HEK293 (cell line): ENCODE measurements at regions not wholly inside any gene's neighbourhood (a gene's known extent, or its start where the extent isn't known, plus 50 kb on each side); places are given as distances from the start of the nearest gene placed in this dataset.

Source experiments
- CTCF ChIA-PET: fragments of 350-600 bp; formaldehyde crosslinking; extraction: SDS; loops from one replicate; lab custom pipeline; 2021; ENCODE audit warnings: antibody characterized with exemption; lab: Yijun Ruan, JAX
- POLR2A ChIA-PET: fragments of 300-600 bp; formaldehyde crosslinking; extraction: SDS; loops from one replicate; lab custom pipeline; 2020; ENCODE audit warnings: antibody characterized with exemption, inconsistent platforms; lab: Yijun Ruan, JAX
- H3K27ac ChIP-seq: fragments of 200-500 bp; sonication (Bioruptor generic); 2 replicates; pipeline ENCODE4 v1.5.1; 2014; ENCODE audit warnings: low read depth, low read length, control low read depth, inconsistent platforms; ENCODE audit errors: extremely low read depth
- H3K36me3 ChIP-seq, 2 experiments: fragments of 200-500 bp in 1 of 2; sonication (Bioruptor generic) in 1 of 2; 1 replicate in 1 of 2; 2 replicates in 1 of 2; pipeline ENCODE4 v1.5.1; 2014 to 2017; ENCODE audit warnings: inconsistent platforms in 2 of 2, low read length in 2 of 2; ENCODE audit not compliant: control insufficient read depth in 2 of 2, insufficient read depth in 1 of 2
- H3K4me1 ChIP-seq: fragments of 200-500 bp; sonication (Bioruptor generic); 2 replicates; pipeline ENCODE4 v1.5.1; 2014; ENCODE audit warnings: mild to moderate bottlenecking, low read length, inconsistent platforms; ENCODE audit not compliant: control insufficient read depth, insufficient read depth
- H3K4me3 ChIP-seq: 2 replicates; pipeline ENCODE4 v1.5.1; 2011; ENCODE audit warnings: low read depth, mild to moderate bottlenecking, control low read depth, low read length, moderate library complexity
- H3K9me3 ChIP-seq: fragments of 200-500 bp; sonication (Bioruptor generic); 2 replicates; pipeline ENCODE4 v1.5.1; 2014; ENCODE audit warnings: low read depth, low read length, inconsistent platforms; ENCODE audit not compliant: control insufficient read depth, insufficient read depth
- CTCF ChIP-seq: fragments of 450-650 bp; formaldehyde crosslinking; IDR thresholded peaks from 2 replicates; pipeline ENCODE4 v1.5.1; 2016; ENCODE audit warnings: missing biosample characterization, missing genetic modification characterization
- HIC1 ChIP-seq: fragments of 450-650 bp; formaldehyde crosslinking; IDR thresholded peaks from 2 replicates; pipeline ENCODE4 v1.5.1; 2016; ENCODE audit warnings: missing biosample characterization, missing genetic modification characterization
- HOXC10 ChIP-seq: sonication (generic); formaldehyde crosslinking; IDR thresholded peaks from 2 replicates; pipeline ENCODE4 v1.8.1; 2023; ENCODE audit warnings: mild to moderate bottlenecking, missing genetic modification reagents
- KLF16 ChIP-seq: fragments of 450-650 bp; formaldehyde crosslinking; IDR thresholded peaks from 2 replicates; pipeline ENCODE4 v1.5.1; 2017; ENCODE audit warnings: missing biosample characterization, missing genetic modification characterization
- KLF8 ChIP-seq: fragments of 450-650 bp; formaldehyde crosslinking; IDR thresholded peaks from 2 replicates; pipeline ENCODE4 v1.5.1; 2016; ENCODE audit warnings: missing biosample characterization, missing genetic modification characterization
- PATZ1 ChIP-seq: fragments of 450-650 bp; formaldehyde crosslinking; IDR thresholded peaks from 2 replicates; pipeline ENCODE4 v1.5.1; 2016; ENCODE audit warnings: missing biosample characterization, missing genetic modification characterization
- ZBTB7A ChIP-seq: fragments of 450-650 bp; formaldehyde crosslinking; IDR thresholded peaks from 2 replicates; pipeline ENCODE4 v1.5.1; 2016; ENCODE audit warnings: low read depth, missing biosample characterization, missing genetic modification characterization
- ZBTB8A ChIP-seq: fragments of 450-650 bp; formaldehyde crosslinking; IDR thresholded peaks from 2 replicates; pipeline ENCODE4 v1.5.1; 2016; ENCODE audit warnings: missing biosample characterization, missing genetic modification characterization
- ZFP41 ChIP-seq: fragments of 450-650 bp; formaldehyde crosslinking; IDR thresholded peaks from 2 replicates; pipeline ENCODE4 v1.5.1; 2016; ENCODE audit warnings: missing biosample characterization, missing genetic modification characterization, borderline replicate concordance
- ZNF221 ChIP-seq: fragments of 450-650 bp; formaldehyde crosslinking; IDR thresholded peaks from 2 replicates; pipeline ENCODE4 v1.5.1; 2017; ENCODE audit warnings: missing biosample characterization, missing genetic modification characterization, borderline replicate concordance
- ZNF248 ChIP-seq: fragments of 450-650 bp; formaldehyde crosslinking; IDR thresholded peaks from 2 replicates; pipeline ENCODE4 v1.5.1; 2017; ENCODE audit warnings: missing biosample characterization, missing genetic modification characterization
- ZNF423 ChIP-seq: fragments of 450-650 bp; formaldehyde crosslinking; IDR thresholded peaks from 2 replicates; pipeline ENCODE4 v1.5.1; 2016; ENCODE audit warnings: missing biosample characterization, missing genetic modification characterization
- ZNF596 ChIP-seq: fragments of 450-650 bp; IDR thresholded peaks from 2 replicates; pipeline ENCODE4 v1.5.0; 2018; ENCODE audit warnings: missing biosample characterization, mild to moderate bottlenecking, missing genetic modification characterization, moderate library complexity
- ZNF701 ChIP-seq: fragments of 450-650 bp; formaldehyde crosslinking; IDR thresholded peaks from 2 replicates; pipeline ENCODE4 v1.5.1; 2016; ENCODE audit warnings: missing biosample characterization, missing genetic modification characterization
- ZNF777 ChIP-seq: fragments of 450-650 bp; formaldehyde crosslinking; IDR thresholded peaks from 2 replicates; pipeline ENCODE4 v1.5.1; 2017; ENCODE audit warnings: missing biosample characterization, missing genetic modification characterization, borderline replicate concordance
- TF ChIP-seq, protein P1 (sequence below): fragments of 450-650 bp; formaldehyde crosslinking; IDR thresholded peaks from 2 replicates; pipeline ENCODE4 v1.5.1; 2016; ENCODE audit warnings: missing biosample characterization, missing genetic modification characterization
- TF ChIP-seq, protein P2 (sequence below): fragments of 450-650 bp; formaldehyde crosslinking; IDR thresholded peaks from 2 replicates; pipeline ENCODE4 v1.5.1; 2017; ENCODE audit warnings: missing biosample characterization, missing genetic modification characterization

DNA sequence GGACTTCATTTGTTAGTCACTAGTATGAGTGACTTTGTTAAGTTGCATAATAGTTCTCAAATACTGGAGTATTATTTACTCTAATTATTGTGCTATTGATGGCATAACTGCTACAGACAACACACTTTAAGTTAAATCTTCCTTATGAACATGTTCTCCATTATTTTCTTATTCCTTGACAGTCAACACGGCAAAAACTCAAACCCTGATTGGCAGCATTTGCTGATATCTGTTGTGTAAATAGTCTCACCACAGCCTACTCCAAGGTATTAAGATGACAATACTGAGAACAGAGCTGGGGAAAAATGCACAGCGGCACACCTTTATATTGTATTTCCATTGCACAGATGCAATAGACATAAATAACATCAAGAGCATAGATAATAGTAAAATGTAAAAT lies 568.0 kb upstream of the AADAT start:
- TF ChIP-seq ZNF777 (tag by site-specific recombination) (no peak), ZNF423 (no peak), KLF16 (tag by site-specific recombination) (no peak), ZNF221 (tag by site-specific recombination) (no peak), CTCF (tag by site-specific recombination) (no peak), HIC1 (no peak), ZNF248 (tag by site-specific recombination) (no peak), PATZ1 (tag by site-specific recombination) (no peak), ZBTB7A (tag by site-specific recombination) (no peak)
- TF ChIP-seq, protein P1, sequence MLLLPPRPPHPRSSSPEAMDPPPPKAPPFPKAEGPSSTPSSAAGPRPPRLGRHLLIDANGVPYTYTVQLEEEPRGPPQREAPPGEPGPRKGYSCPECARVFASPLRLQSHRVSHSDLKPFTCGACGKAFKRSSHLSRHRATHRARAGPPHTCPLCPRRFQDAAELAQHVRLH: no peak
- POLR2A ChIA-PET: no interaction called here
- Histone ChIP-seq H3K27ac (no peak overlapping the region), H3K4me1 (no peaks in the 10 kb centered on the region), H3K36me3 (no peaks in the 10 kb centered on the region), H3K4me3 (no peak overlapping the region), H3K9me3 (no peaks in the 10 kb centered on the region)
- CTCF ChIA-PET: no interaction called here

GRCh38 chr4:170656506-170656905 lies 566.8 kb upstream of the AADAT start:
- ChIA-PET POLR2A (no interaction called here), CTCF (no interaction called here)
- Histone ChIP-seq H3K4me1 (no peaks in the 10 kb centered on the region), H3K27ac (no peak overlapping the region), H3K9me3 (no peaks in the 10 kb centered on the region), H3K36me3 (no peaks in the 10 kb centered on the region), H3K4me3 (no peak overlapping the region)
- TF ChIP-seq KLF8 (tag by site-specific recombination): no peak
- no peak for TF ChIP-seq ZNF596 (tag by site-specific recombination)
- no peak for TF ChIP-seq ZFP41 (tag by site-specific recombination)

DNA sequence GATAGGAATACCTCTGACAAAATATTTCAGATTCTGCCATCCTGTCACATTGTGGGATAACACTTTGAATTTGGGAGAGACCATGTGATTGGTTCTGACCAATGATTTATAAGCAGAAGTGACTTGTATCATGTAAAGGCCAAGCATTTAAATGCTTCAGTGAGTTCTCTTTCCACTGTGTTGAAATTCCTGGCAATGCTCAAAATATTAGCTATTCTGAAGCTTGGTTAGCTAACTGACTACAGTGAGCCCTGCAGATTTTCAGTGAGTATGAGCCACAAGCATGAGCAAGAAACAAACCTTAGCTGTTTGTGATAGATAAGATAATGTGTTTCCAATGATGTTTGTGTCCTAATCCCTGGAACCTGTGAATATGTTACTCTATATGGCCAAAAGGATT lies 562.8 kb upstream of the AADAT start:
- ChIA-PET POLR2A (no interaction called here), CTCF (no interaction called here)
- Histone ChIP-seq H3K4me1 (no peaks in the 10 kb centered on the region), H3K36me3 (no peaks in the 10 kb centered on the region), H3K9me3 (no peaks in the 10 kb centered on the region)
- no peak for TF ChIP-seq HOXC10
- TF ChIP-seq ZNF701 (tag by site-specific recombination): no peak
- TF ChIP-seq, protein P2, sequence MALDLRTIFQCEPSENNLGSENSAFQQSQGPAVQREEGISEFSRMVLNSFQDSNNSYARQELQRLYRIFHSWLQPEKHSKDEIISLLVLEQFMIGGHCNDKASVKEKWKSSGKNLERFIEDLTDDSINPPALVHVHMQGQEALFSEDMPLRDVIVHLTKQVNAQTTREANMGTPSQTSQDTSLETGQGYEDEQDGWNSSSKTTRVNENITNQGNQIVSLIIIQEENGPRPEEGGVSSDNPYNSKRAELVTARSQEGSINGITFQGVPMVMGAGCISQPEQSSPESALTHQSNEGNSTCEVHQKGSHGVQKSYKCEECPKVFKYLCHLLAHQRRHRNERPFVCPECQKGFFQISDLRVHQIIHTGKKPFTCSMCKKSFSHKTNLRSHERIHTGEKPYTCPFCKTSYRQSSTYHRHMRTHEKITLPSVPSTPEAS (tag by site-specific recombination): no peak
- no peak for TF ChIP-seq ZBTB8A (tag by site-specific recombination)
- TF ChIP-seq, all 188 proteins: peak for 0
- Histone ChIP-seq H3K4me3 (no peak overlapping the region), H3K27ac (no peak overlapping the region)
